GM21723 (cell line): ENCODE measurements at regions not wholly inside any gene's neighbourhood (a gene's known extent, or its start where the extent isn't known, plus 50 kb on each side); places are given as distances from the start of the nearest gene placed in this dataset.
"Not testable (repeated sequence)": the region's sequence is repeated elsewhere in the genome, so short reads cannot be mapped to it uniquely, and the experiment has no call there.

Source experiments
- ATAC-seq: cut with Tn5 transposase; IDR thresholded peaks from one replicate; pipeline ENCODE4 v1.9.1; 2021; ENCODE audit warnings: mild to moderate bottlenecking, moderate library complexity; ENCODE audit not compliant: unreplicated experiment

- no peak for ATAC-seq
These were observed 121.4 kb upstream of the SGO1 start for GRCh38 chr3:20307383-20307782.

GRCh38 chr3:20305647-20306046, 119.6 kb upstream of the SGO1 start:
- ATAC-seq, result no peak

DNA sequence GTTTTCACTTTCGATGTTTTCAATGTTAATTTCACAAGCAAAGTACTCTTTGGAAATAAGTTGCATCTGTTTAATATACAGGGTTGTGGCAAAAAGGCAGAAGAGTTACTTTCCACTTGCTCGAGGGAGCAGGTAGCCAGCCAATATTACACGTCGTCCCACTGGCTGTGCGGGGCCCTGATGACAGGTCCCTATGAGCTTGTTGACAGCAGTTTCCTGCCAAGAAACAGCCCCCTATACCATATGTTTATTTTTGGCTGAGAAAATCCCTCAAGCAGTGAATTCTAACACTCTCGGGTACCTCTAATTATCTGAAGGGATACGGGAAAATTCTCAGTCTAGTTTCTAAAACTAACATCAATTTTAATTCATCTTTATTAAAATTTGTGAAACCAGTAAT, 116.8 kb upstream of the SGO1 start:
- ATAC-seq, result no peak

- no peak for ATAC-seq
These were observed 102.0 kb upstream of the SGO1 start for GRCh38 chr3:20288050-20288449.

GRCh38 chr3:20280257-20280656, 94.3 kb upstream of the SGO1 start:
- ATAC-seq, result peak; percentile 81

- not testable (repeated sequence) for ATAC-seq
These were observed 80.0 kb upstream of the SGO1 start for GRCh38 chr3:20265977-20266376.

GRCh38 chr3:20264900-20265567, 79.0 kb upstream of the SGO1 start:
- no peak for ATAC-seq

GRCh38 chr3:20258371-20258770, 72.4 kb upstream of the SGO1 start:
- no peak for ATAC-seq

DNA sequence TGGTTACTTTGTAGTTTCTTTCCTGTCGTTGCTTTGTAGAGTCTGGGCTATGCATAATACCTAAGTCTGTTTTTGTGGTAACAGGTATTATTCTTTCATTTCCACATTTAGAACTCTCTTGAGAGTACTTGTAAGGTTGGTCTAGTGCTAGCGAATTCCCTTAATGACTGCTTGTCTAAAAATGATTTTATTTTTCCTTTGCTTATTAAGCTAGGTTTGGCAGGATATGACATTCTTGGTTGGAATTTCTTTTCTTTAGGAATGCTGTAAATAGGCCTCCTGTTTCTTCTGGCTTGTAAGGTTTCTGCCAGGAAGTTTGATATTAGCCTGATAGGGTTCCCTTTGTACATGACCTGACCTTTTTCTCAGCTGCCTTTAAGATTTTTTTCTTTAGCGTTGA, 70.1 kb upstream of the SGO1 start:
- peak; percentile 98 for ATAC-seq

GRCh38 chr3:20254268-20255117, 68.5 kb upstream of the SGO1 start:
- no peak for ATAC-seq

DNA sequence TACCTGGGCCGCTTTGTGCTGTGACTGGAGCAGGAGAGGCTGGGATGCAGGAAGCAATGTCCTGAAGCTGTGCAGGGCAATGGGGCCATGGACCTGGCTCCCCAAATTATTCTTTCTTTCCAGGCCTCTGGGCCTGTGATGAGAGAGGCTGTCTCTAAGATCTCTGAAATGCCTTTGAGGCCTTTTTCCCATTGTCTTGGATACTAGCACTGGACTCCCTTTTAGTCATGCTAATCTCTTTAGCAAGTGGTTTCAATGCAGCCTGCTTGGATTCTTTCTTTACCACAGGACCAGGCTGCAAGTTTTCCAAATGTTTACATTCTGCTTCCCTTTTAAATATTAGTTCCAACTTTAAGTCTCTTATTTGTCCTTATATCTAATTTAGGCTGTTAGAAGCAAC, 64.8 kb upstream of the SGO1 start:
- ATAC-seq, result no peak

DNA sequence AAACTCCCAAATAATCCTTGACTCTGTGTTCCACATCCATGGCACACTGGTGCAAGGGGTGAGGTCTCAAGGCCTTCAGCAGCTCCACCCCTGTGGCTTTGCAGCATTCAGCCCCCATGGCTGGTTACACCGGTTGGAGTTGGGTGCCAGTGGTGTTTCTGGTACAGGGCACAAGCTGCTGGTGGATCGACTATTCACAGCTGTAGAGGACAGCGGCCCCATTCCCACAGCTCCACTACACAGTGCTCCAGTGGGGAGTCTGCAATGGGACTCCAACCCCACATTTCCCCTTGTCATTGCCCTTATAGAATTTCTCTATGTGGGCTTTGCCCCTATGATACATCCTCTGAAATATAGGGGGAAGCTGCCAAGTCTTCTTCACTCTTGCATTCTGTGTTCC, 64.3 kb upstream of the SGO1 start:
- ATAC-seq, result no peak

DNA sequence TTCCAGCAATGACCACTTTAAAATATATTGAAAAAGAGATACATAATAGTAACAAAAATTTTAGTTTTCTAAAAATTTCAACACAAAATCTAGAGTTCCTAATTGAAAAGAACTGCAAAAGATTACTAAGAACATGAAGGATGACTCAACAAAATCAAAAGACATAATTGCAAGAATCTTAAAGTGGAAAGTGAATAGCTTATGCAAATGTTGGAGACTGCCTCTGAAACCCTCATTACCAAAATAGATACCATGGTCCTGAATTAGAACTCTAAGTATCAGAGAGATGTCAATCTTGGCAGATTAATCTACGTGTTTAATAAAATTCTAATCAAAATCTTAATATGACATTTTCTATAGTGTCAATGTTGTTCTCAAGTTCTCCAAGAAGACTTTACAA, 60.7 kb upstream of the SGO1 start:
- ATAC-seq, result peak; percentile 94

- no peak for ATAC-seq
These were observed 59.8 kb upstream of the SGO1 start for GRCh38 chr3:20245781-20246180.

DNA sequence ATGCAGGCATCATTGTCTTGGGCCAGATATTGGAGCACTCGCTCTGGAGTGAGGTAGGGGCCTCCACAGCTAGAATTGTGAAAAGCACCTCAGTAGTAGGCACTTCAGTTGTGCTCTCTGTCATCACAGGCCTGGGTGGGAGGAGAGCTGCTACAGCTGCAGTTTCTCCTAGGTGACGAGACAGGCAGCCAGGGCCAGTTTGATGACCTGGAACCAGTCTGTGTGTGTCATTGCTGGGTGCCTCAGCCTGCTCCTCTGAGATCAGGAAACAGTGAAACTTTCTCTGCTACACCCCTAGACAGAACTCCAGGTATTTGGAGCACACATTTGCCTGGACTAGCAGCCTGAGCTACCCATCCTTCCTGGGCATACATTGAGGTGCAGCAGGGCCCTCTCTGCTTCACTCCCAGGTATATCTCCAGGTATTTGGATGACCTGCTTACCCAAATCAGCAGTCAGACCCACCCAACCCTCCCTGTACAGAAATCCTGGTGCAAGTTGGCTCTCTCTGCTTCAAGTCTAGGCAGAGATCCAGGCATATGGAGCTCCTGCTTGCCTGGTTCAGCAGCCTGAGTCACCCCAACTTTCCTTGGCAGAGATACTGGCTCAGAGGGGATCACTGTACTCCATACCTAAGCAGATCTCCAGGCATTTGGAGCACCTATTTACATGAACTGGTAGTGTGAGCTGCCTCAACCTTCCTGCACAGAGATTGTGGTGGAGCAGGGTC, 54.3 kb upstream of the SGO1 start:
- no peak for ATAC-seq

DNA sequence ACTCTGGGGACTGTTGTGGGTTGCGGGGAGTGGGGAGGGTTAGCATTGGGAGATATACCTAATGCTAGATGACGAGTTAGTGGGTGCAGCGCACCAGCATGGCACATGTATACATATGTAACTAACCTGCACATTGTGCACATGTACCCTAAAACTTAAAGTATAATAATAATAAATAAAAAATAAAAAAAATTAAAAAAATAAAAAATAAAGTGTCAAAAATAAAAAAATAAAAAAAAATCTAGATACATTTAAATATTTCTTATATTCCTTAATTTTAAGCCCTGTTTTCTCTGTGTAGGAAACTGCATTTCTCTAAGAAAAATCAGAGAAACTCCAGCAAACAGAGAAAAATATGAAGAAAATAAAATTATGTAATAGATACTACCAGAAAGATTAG, 52.2 kb upstream of the SGO1 start:
- ATAC-seq, result not testable (repeated sequence)

- no peak for ATAC-seq
These were observed 50.6 kb upstream of the SGO1 start for GRCh38 chr3:20236603-20237002.
